ENCODE measurements at regions not wholly inside any gene's neighbourhood (a gene's known extent, or its start where the extent isn't known, plus 50 kb on each side); places are given as distances from the start of the nearest gene placed in this dataset.

DNA sequence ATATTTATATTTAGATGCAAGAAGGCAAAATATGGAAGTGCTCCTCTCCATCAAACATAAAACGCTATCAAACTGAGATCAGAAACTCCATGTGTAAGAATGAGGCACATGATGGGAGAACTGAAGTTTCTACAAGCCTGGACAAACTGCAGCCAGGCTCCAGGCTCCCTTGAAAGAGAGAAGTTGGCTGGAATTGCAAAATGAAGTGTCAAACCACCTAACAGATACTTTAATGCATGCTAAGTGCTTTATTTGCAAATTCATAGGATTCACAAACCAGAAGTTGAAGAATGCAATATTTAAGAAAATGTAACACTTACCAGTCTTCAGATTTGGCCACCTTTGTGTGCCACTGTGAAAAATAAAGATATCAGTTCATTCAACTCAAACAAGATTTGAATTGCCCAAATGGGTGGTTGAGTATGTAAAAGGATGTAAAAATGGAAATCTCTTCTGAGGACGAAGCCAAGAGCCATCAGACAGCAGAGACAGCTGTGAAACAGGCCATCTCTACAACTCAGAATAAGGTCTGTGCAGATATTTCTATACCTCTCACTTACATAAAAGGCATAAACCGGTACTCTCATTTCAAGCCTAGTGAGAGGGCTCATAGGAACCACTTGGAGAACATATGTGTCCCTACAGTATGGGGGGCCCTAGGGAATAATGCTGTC, 87.0 kb downstream of the DPPA2 start:
- Histone ChIP-seq H3K79me2 (ENCODE audit: control insufficient read depth, insufficient read depth, low read length) (no peaks in the 10 kb centered on the region), H3K9me3 (ENCODE audit: control insufficient read depth, low read depth, low read length) (no peaks in the 10 kb centered on the region), H3K4me3 (ENCODE audit: control insufficient read depth in 2 of 3, extremely low read depth in 1 of 3, insufficient read depth in 2 of 3, low read depth in 1 of 3, low read length in 3 of 3) (no peak overlapping the region), H3K4me2 (ENCODE audit: control insufficient read depth, extremely low read depth, insufficient read depth, low read depth, low read length) (no peak overlapping the region), H3K9ac (ENCODE audit: control insufficient read depth, extremely low read depth, insufficient read depth, low read length) (no peak overlapping the region), H4K20me1 (ENCODE audit: control insufficient read depth, extremely low read depth, insufficient read depth, low read length) (no peaks in the 10 kb centered on the region), H2AFZ (ENCODE audit: control insufficient read depth, low read length) (no peak overlapping the region), H3K36me3 (ENCODE audit: control insufficient read depth in 2 of 2, extremely low read depth in 1 of 2, insufficient read depth in 2 of 2, low read length in 2 of 2) (no peaks in the 10 kb centered on the region), H3K27me3 (ENCODE audit: control insufficient read depth, extremely low read depth, insufficient read depth, low read length) (no peaks in the 10 kb centered on the region), H3K27ac (ENCODE audit: control insufficient read depth, insufficient read depth, low read length) (no peak overlapping the region), H3K9me1 (ENCODE audit: control insufficient read depth, extremely low read depth, insufficient read depth, low read length) (no peaks in the 10 kb centered on the region), H3K4me1 (ENCODE audit: control insufficient read depth, extremely low read depth, insufficient read depth, low read length) (no peaks in the 10 kb centered on the region)
- FAIRE-seq (no peak), DNase-seq (ENCODE audit: low read depth, low spot score) (no peak)
- TF ChIP-seq, protein P1, sequence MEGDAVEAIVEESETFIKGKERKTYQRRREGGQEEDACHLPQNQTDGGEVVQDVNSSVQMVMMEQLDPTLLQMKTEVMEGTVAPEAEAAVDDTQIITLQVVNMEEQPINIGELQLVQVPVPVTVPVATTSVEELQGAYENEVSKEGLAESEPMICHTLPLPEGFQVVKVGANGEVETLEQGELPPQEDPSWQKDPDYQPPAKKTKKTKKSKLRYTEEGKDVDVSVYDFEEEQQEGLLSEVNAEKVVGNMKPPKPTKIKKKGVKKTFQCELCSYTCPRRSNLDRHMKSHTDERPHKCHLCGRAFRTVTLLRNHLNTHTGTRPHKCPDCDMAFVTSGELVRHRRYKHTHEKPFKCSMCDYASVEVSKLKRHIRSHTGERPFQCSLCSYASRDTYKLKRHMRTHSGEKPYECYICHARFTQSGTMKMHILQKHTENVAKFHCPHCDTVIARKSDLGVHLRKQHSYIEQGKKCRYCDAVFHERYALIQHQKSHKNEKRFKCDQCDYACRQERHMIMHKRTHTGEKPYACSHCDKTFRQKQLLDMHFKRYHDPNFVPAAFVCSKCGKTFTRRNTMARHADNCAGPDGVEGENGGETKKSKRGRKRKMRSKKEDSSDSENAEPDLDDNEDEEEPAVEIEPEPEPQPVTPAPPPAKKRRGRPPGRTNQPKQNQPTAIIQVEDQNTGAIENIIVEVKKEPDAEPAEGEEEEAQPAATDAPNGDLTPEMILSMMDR (optimal IDR thresholded peaks at IDR 0.05 in 1 of 3, IDR thresholded peaks at IDR 0.05 in 1 of 3, conservative IDR thresholded peaks at IDR 0.05 in 1 of 3; ENCODE audit: extremely low read depth in 1 of 3, insufficient read depth in 2 of 3, low read length in 3 of 3): no peak
- no peak for TF ChIP-seq EZH2 (IDR thresholded peaks at IDR 0.05; ENCODE audit: low read length)
- dilution Hi-C loops (cut with MboI; ENCODE audit: extremely low pct_ligation_motif_present, low sequenced_read_pairs): no loop called here

DNA sequence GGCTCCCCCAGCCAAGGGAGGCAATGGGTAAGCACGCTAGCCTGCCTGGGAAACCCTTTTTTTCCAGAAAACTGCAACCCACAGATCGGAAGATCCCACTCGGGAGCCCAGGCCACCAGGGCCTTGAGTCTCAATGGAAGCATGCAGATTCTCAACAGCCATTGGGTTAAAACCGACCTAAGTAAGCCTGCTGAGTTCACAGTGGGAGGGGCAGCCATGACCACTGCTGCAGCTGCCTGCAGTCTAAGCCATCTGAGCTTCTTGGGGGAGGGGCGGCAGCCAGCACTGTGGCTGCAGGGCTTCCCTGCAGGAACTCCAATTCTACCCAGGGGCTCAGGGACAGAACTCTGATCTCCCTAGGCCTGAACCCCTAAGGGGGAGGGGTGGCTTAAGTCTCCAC, 82.0 kb downstream of the DPPA2 start:
- no peak overlapping the region for H3K4me2 ChIP-seq (ENCODE audit: control insufficient read depth, extremely low read depth, insufficient read depth, low read depth, low read length)
- dilution Hi-C loops (cut with MboI; ENCODE audit: extremely low pct_ligation_motif_present, low sequenced_read_pairs): no loop called here
- no peaks in the 10 kb centered on the region for H4K20me1 ChIP-seq (ENCODE audit: control insufficient read depth, extremely low read depth, insufficient read depth, low read length)
- no peaks in the 10 kb centered on the region for H3K36me3 ChIP-seq (ENCODE audit: control insufficient read depth in 2 of 2, extremely low read depth in 1 of 2, insufficient read depth in 2 of 2, low read length in 2 of 2)
- no peaks in the 10 kb centered on the region for H3K4me1 ChIP-seq (ENCODE audit: control insufficient read depth, extremely low read depth, insufficient read depth, low read length)
- no peak overlapping the region for H3K9ac ChIP-seq (ENCODE audit: control insufficient read depth, extremely low read depth, insufficient read depth, low read length)
- TF ChIP-seq EZH2 (IDR thresholded peaks at IDR 0.05; ENCODE audit: low read length): no peak
- TF ChIP-seq, protein P1 (optimal IDR thresholded peaks at IDR 0.05 in 1 of 3, IDR thresholded peaks at IDR 0.05 in 1 of 3, conservative IDR thresholded peaks at IDR 0.05 in 1 of 3; ENCODE audit: extremely low read depth in 1 of 3, insufficient read depth in 2 of 3, low read length in 3 of 3): no peak
- no peaks in the 10 kb centered on the region for H3K27me3 ChIP-seq (ENCODE audit: control insufficient read depth, extremely low read depth, insufficient read depth, low read length)
- H2AFZ ChIP-seq (ENCODE audit: control insufficient read depth, low read length): no peak overlapping the region
- H3K79me2 ChIP-seq (ENCODE audit: control insufficient read depth, insufficient read depth, low read length): no peaks in the 10 kb centered on the region
- no peak overlapping the region for H3K4me3 ChIP-seq (ENCODE audit: control insufficient read depth in 2 of 3, extremely low read depth in 1 of 3, insufficient read depth in 2 of 3, low read depth in 1 of 3, low read length in 3 of 3)
- DNase-seq (ENCODE audit: low read depth, low spot score) (no peak), FAIRE-seq (no peak)
- H3K9me3 ChIP-seq (ENCODE audit: control insufficient read depth, low read depth, low read length): no peaks in the 10 kb centered on the region
- H3K27ac ChIP-seq (ENCODE audit: control insufficient read depth, insufficient read depth, low read length): no peak overlapping the region
- H3K9me1 ChIP-seq (ENCODE audit: control insufficient read depth, extremely low read depth, insufficient read depth, low read length): no peaks in the 10 kb centered on the region

Data from keratinocyte (primary cell).